Stimulated activated memory B cell treated with anti-CD40 and anti-IgM and Interleukin-4, amounts not matched to agents 10 μg/mL and 1 μg/mL and 100 μg/mL, for 72 hours (primary cell): ENCODE measurements at regions not wholly inside any gene's neighbourhood (a gene's known extent, or its start where the extent isn't known, plus 50 kb on each side); places are given as distances from the start of the nearest gene placed in this dataset.
"Not testable (repeated sequence)": the region's sequence is repeated elsewhere in the genome, so short reads cannot be mapped to it uniquely, and the experiment has no call there.

ENCODE experiments used
- ATAC-seq: fragments of 150-1000 bp; cut with Tn5 transposase; 2 replicates; pipeline ENCODE4 v1.10.0; 2021
- H3K27ac Mint-ChIP-seq: one replicate; pipeline ENCODE4 v1.8.0; 2022; ENCODE audit warnings: mild to moderate bottlenecking, mixed read lengths
- H3K27me3 Mint-ChIP-seq: one replicate; pipeline ENCODE4 v1.8.0; 2022; ENCODE audit warnings: mixed read lengths
- H3K36me3 Mint-ChIP-seq: one replicate; pipeline ENCODE4 v1.8.0; 2022; ENCODE audit warnings: mixed read lengths
- H3K4me1 Mint-ChIP-seq: one replicate; pipeline ENCODE4 v1.8.0; 2022; ENCODE audit warnings: mixed read lengths
- H3K4me3 Mint-ChIP-seq: one replicate; pipeline ENCODE4 v1.8.0; 2022; ENCODE audit warnings: mild to moderate bottlenecking, moderate library complexity, mixed read lengths
- H3K9me3 Mint-ChIP-seq: one replicate; pipeline ENCODE4 v1.8.0; 2022; ENCODE audit warnings: mixed read lengths

- Mint-ChIP-seq H3K36me3 (no peaks in the 10 kb centered on the region), H3K27me3 (no peaks in the 10 kb centered on the region), H3K4me3 (peak overlapping the region; percentile 65), H3K27ac (peak overlapping the region; percentile 78), H3K4me1 (peaks cover 15% of the 10 kb centered on the region), H3K9me3 (no peaks in the 10 kb centered on the region)
- no peak for ATAC-seq
Observed at GRCh38 chr18:57965246-57965645, 78.8 kb upstream of the NEDD4L start.

- Mint-ChIP-seq H3K9me3 (no peaks in the 10 kb centered on the region), H3K27me3 (no peaks in the 10 kb centered on the region), H3K4me3 (no peak overlapping the region), H3K27ac (no peak overlapping the region), H3K4me1 (peaks cover 16% of the 10 kb centered on the region), H3K36me3 (no peaks in the 10 kb centered on the region)
- ATAC-seq = no peak
Observed at GRCh38 chr18:57961876-57962505, 82.0 kb upstream of the NEDD4L start.

GRCh38 chr18:57961411-57961810, 82.6 kb upstream of the NEDD4L start:
- peaks cover 16% of the 10 kb centered on the region for H3K4me1 Mint-ChIP-seq
- no peaks in the 10 kb centered on the region for H3K9me3 Mint-ChIP-seq
- H3K4me3 Mint-ChIP-seq = no peak overlapping the region
- ATAC-seq = no peak
- H3K27ac Mint-ChIP-seq = no peak overlapping the region
- no peaks in the 10 kb centered on the region for H3K27me3 Mint-ChIP-seq
- no peaks in the 10 kb centered on the region for H3K36me3 Mint-ChIP-seq

- H3K9me3 Mint-ChIP-seq = no peaks in the 10 kb centered on the region
- no peak overlapping the region for H3K27ac Mint-ChIP-seq
- peak; percentile 89 for ATAC-seq
- H3K4me1 Mint-ChIP-seq = peaks cover 8% of the 10 kb centered on the region
- no peak overlapping the region for H3K4me3 Mint-ChIP-seq
- H3K36me3 Mint-ChIP-seq = no peaks in the 10 kb centered on the region
- H3K27me3 Mint-ChIP-seq = no peaks in the 10 kb centered on the region
Observed at GRCh38 chr18:57959278-57959677, 84.7 kb upstream of the NEDD4L start.

GRCh38 chr18:57957210-57957609, 86.8 kb upstream of the NEDD4L start:
- no peaks in the 10 kb centered on the region for H3K9me3 Mint-ChIP-seq
- H3K4me3 Mint-ChIP-seq = no peak overlapping the region
- no peaks in the 10 kb centered on the region for H3K36me3 Mint-ChIP-seq
- no peaks in the 10 kb centered on the region for H3K27me3 Mint-ChIP-seq
- ATAC-seq = no peak
- no peak overlapping the region for H3K27ac Mint-ChIP-seq
- H3K4me1 Mint-ChIP-seq = peaks cover 8% of the 10 kb centered on the region

- H3K27me3 Mint-ChIP-seq = no peaks in the 10 kb centered on the region
- no peaks in the 10 kb centered on the region for H3K9me3 Mint-ChIP-seq
- no peak overlapping the region for H3K27ac Mint-ChIP-seq
- no peak overlapping the region for H3K4me3 Mint-ChIP-seq
- no peak for ATAC-seq
- H3K4me1 Mint-ChIP-seq = peaks cover 12% of the 10 kb centered on the region
- H3K36me3 Mint-ChIP-seq = no peaks in the 10 kb centered on the region
Observed at GRCh38 chr18:57956491-57956890, 87.5 kb upstream of the NEDD4L start.

- H3K9me3 Mint-ChIP-seq = no peaks in the 10 kb centered on the region
- peaks cover 23% of the 10 kb centered on the region for H3K4me1 Mint-ChIP-seq
- ATAC-seq = no peak
- H3K4me3 Mint-ChIP-seq = no peak overlapping the region
- no peak overlapping the region for H3K27ac Mint-ChIP-seq
- no peaks in the 10 kb centered on the region for H3K27me3 Mint-ChIP-seq
- H3K36me3 Mint-ChIP-seq = no peaks in the 10 kb centered on the region
Observed at GRCh38 chr18:57954935-57955334, 89.1 kb upstream of the NEDD4L start.

GRCh38 chr18:57953883-57954282, 90.1 kb upstream of the NEDD4L start:
- H3K27ac Mint-ChIP-seq = no peak overlapping the region
- no peaks in the 10 kb centered on the region for H3K36me3 Mint-ChIP-seq
- no peak overlapping the region for H3K4me3 Mint-ChIP-seq
- ATAC-seq = no peak
- peaks cover 15% of the 10 kb centered on the region for H3K4me1 Mint-ChIP-seq
- no peaks in the 10 kb centered on the region for H3K9me3 Mint-ChIP-seq
- H3K27me3 Mint-ChIP-seq = no peaks in the 10 kb centered on the region

- no peaks in the 10 kb centered on the region for H3K27me3 Mint-ChIP-seq
- ATAC-seq = no peak
- H3K4me1 Mint-ChIP-seq = peaks cover 15% of the 10 kb centered on the region
- no peaks in the 10 kb centered on the region for H3K36me3 Mint-ChIP-seq
- peak overlapping the region; percentile 46 for H3K27ac Mint-ChIP-seq
- H3K9me3 Mint-ChIP-seq = no peaks in the 10 kb centered on the region
- H3K4me3 Mint-ChIP-seq = no peak overlapping the region
Observed at GRCh38 chr18:57951999-57952774, 91.8 kb upstream of the NEDD4L start.

- peaks cover 15% of the 10 kb centered on the region for H3K4me1 Mint-ChIP-seq
- peak; percentile 57 for ATAC-seq
- H3K27ac Mint-ChIP-seq = peak overlapping the region; percentile 46
- no peaks in the 10 kb centered on the region for H3K36me3 Mint-ChIP-seq
- H3K4me3 Mint-ChIP-seq = no peak overlapping the region
- H3K9me3 Mint-ChIP-seq = no peaks in the 10 kb centered on the region
- H3K27me3 Mint-ChIP-seq = no peaks in the 10 kb centered on the region
Observed at GRCh38 chr18:57951117-57951796, 92.8 kb upstream of the NEDD4L start.

GRCh38 chr18:57950542-57950941, 93.5 kb upstream of the NEDD4L start:
- no peak for ATAC-seq
- no peaks in the 10 kb centered on the region for H3K36me3 Mint-ChIP-seq
- H3K4me1 Mint-ChIP-seq = peaks cover 15% of the 10 kb centered on the region
- no peaks in the 10 kb centered on the region for H3K27me3 Mint-ChIP-seq
- no peak overlapping the region for H3K27ac Mint-ChIP-seq
- no peaks in the 10 kb centered on the region for H3K9me3 Mint-ChIP-seq
- H3K4me3 Mint-ChIP-seq = no peak overlapping the region

- H3K36me3 Mint-ChIP-seq, ATAC-seq, H3K27me3 Mint-ChIP-seq, H3K27ac Mint-ChIP-seq, H3K4me3 Mint-ChIP-seq, H3K9me3 Mint-ChIP-seq: not testable (repeated sequence)
- H3K4me1 Mint-ChIP-seq = peaks cover 15% of the 10 kb centered on the region
Observed at GRCh38 chr18:57949335-57949734, 94.7 kb upstream of the NEDD4L start.

GRCh38 chr18:57947117-57947516, 96.9 kb upstream of the NEDD4L start:
- Mint-ChIP-seq H3K36me3 (no peaks in the 10 kb centered on the region), H3K4me3 (no peak overlapping the region), H3K4me1 (peaks cover 15% of the 10 kb centered on the region), H3K27ac (no peak overlapping the region), H3K27me3 (peaks cover 9% of the 10 kb centered on the region), H3K9me3 (no peaks in the 10 kb centered on the region)
- no peak for ATAC-seq

- Mint-ChIP-seq H3K4me3 (no peak overlapping the region), H3K4me1 (no peaks in the 10 kb centered on the region), H3K27me3 (peaks cover 24% of the 10 kb centered on the region), H3K27ac (no peak overlapping the region), H3K36me3 (no peaks in the 10 kb centered on the region), H3K9me3 (no peaks in the 10 kb centered on the region)
- ATAC-seq = no peak
Observed at GRCh38 chr18:57943723-57944122, 100.3 kb upstream of the NEDD4L start.

- Mint-ChIP-seq H3K27ac (no peak overlapping the region), H3K4me1 (no peaks in the 10 kb centered on the region), H3K36me3 (no peaks in the 10 kb centered on the region), H3K9me3 (no peaks in the 10 kb centered on the region), H3K27me3 (peaks cover 24% of the 10 kb centered on the region), H3K4me3 (no peak overlapping the region)
- ATAC-seq = no peak
Observed at GRCh38 chr18:57942493-57942892, 101.5 kb upstream of the NEDD4L start.
